BJ (cell line): ENCODE measurements at regions not wholly inside any gene's neighbourhood (a gene's known extent, or its start where the extent isn't known, plus 50 kb on each side); places are given as distances from the start of the nearest gene placed in this dataset.

ENCODE experiments used
- CTCF ChIA-PET: fragments of 350-600 bp; formaldehyde crosslinking; extraction: SDS; loops from one replicate; lab custom pipeline; 2021; ENCODE audit warnings: antibody characterized with exemption, inconsistent platforms; lab: Yijun Ruan, JAX
- POLR2A ChIA-PET: fragments of 300-600 bp; sonication (Branson Sonifier 250); formaldehyde crosslinking; extraction: SDS; loops from one replicate; lab custom pipeline; 2021; ENCODE audit warnings: antibody characterized with exemption; lab: Charles Lee
- DNase-seq: peaks from one replicate; pipeline ENCODE4 v3.0.0-alpha.2; 2011; ENCODE audit warnings: low read depth
- H3K27me3 ChIP-seq: 2 replicates; pipeline ENCODE4 v1.6.0; 2011; ENCODE audit warnings: low read length; ENCODE audit not compliant: control insufficient read depth, insufficient read depth
- H3K36me3 ChIP-seq: 2 replicates; pipeline ENCODE4 v1.5.1; 2011; ENCODE audit warnings: low read length; ENCODE audit not compliant: control insufficient read depth, insufficient read depth
- H3K4me3 ChIP-seq: 2 replicates; pipeline ENCODE4 v1.5.1; 2011; ENCODE audit warnings: low read depth, mild to moderate bottlenecking, control low read depth, low read length
- TF ChIP-seq, protein P1 (sequence below): IDR thresholded peaks from 2 replicates; pipeline ENCODE4 v1.5.1; 2011; ENCODE audit warnings: low read depth, mild to moderate bottlenecking, control low read depth, inconsistent platforms, low read length, moderate library complexity; ENCODE audit not compliant: insufficient read depth

DNA sequence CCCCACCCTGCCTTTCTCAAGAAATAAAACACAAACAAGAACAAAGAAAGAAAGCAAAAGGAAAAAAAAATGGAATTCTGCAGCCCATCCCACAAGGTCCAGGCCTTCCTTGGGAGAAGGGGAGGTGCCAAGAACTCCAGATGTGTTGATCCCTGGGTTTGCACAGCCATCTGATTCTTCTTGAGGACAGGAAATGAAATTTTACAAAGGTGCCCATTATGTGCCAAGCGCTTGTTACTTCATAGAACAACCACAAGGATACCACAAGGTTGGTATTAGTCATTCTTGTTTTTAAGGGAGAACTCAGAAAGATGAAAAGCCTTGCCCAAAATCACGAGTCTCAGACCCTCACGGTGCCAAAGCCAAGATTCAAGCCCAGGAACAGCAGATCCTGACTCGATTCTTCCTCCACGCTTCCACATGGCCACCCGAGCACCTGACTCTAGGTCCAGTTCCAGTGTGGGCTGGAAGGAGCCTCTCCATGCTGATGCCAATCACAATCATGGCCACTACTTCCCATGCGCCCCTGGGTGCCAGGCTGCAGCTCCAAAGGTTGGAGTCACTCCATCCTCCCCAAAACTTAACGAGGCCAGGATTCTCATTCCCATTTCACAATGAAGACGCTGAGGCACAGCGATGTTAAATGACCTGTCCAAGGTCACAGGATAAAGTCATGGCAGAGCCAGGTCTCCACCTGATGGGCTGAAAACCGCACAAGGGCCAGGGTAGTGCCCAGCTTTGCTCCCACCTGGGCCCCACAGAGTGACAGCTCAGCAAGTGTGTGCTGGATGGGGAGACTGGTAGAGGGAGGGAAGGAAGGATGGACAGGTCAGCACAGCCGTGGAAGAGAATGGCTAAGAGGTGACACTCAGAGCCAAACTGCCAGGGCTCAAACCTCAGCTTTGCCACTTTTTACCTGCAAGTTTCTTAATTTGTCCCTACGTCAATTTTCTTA is 66.7 kb upstream of the TOP1 start:
- Histone ChIP-seq H3K4me3 (no peak overlapping the region), H3K27me3 (no peaks in the 10 kb centered on the region; the same call in 1 of the 2 replicates), H3K36me3 (no peaks in the 10 kb centered on the region)
- no peak for DNase-seq
- ChIA-PET CTCF (interaction anchor here (0.7 to 5.9 kb wide), 35 partner anchors 9 to 1693 kb away, joined by 3 to 81 read pairs (median 4); partner anchors contain the start of gene LPIN3), POLR2A (no interaction called here)
- TF ChIP-seq, protein P1, sequence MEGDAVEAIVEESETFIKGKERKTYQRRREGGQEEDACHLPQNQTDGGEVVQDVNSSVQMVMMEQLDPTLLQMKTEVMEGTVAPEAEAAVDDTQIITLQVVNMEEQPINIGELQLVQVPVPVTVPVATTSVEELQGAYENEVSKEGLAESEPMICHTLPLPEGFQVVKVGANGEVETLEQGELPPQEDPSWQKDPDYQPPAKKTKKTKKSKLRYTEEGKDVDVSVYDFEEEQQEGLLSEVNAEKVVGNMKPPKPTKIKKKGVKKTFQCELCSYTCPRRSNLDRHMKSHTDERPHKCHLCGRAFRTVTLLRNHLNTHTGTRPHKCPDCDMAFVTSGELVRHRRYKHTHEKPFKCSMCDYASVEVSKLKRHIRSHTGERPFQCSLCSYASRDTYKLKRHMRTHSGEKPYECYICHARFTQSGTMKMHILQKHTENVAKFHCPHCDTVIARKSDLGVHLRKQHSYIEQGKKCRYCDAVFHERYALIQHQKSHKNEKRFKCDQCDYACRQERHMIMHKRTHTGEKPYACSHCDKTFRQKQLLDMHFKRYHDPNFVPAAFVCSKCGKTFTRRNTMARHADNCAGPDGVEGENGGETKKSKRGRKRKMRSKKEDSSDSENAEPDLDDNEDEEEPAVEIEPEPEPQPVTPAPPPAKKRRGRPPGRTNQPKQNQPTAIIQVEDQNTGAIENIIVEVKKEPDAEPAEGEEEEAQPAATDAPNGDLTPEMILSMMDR = no peak

DNA sequence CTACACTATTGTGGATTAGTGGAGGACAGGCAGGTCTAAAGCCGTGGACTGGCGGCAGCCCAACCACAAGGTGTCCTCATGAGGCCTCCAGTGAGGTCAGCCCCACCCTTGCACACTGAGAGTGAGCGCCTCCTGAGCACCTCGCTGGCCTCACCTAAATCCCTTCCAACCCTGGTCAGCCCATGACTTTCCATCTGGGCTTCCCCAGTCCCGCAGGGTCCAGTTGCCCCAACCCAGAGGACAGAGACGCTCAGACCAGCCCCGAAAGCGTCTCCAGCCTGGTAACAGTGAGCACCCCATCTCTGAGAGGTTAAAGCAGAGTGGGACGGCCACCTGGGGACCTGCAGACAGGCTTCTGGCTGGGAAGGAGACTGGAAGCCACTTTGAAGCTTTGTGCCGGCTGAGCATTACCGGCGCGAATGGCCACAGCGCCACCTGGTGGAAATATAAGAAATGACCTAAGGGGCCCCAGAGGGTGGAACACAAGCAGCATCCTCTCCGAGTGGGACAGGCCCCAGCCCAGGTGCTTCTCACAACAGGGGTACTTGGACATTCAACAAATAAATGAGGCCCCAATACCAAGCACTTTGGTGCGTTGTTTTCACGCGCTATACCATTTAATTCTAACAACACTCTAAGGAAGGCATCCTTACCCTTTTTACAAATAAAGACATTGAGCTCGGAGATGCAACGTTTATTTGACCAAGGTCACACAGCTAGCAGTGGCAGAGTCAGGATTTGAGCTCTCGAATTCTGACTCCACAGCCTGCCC is 65.7 kb upstream of the TOP1 start:
- TF ChIP-seq, protein P1 = peak; percentile 84

DNA sequence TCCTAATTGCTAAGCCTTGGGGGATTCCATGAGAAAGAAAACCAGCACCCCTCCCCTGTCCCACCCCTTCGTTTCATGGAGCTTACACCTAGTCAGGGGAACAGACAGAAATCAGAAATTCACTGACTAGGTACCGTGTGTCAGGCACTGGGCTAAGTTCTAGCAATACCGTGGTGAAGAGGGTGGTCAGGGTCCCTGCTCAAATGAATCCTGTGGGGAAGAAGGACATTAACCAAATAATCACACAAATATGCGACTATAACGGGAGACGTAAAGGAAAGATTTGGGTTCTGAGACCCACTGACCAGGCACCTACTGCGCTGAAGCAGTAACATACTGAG is 65.1 kb upstream of the TOP1 start:
- TF ChIP-seq, protein P1 = no peak
- Histone ChIP-seq H3K27me3 (no peaks in the 10 kb centered on the region; the same call in 1 of the 2 replicates), H3K4me3 (no peak overlapping the region), H3K36me3 (no peaks in the 10 kb centered on the region)
- POLR2A ChIA-PET = no interaction called here
- CTCF ChIA-PET = interaction anchor here (0.6 to 5.9 kb wide), 35 partner anchors 10 to 1694 kb away, joined by 3 to 81 read pairs (median 5); partner anchors contain the start of gene LPIN3
- DNase-seq = no peak

More for the DNA sequence above, 65.7 kb upstream of the TOP1 start:
- DNase-seq = no peak
- POLR2A ChIA-PET = no interaction called here
- no peaks in the 10 kb centered on the region; the same call in 1 of the 2 replicates for H3K27me3 ChIP-seq
- no peak overlapping the region for H3K4me3 ChIP-seq
- CTCF ChIA-PET = interaction anchor here (0.6 to 5.9 kb wide), 47 partner anchors 10 to 1694 kb away, joined by 3 to 81 read pairs (median 4); partner anchors contain the start of gene LPIN3
- no peaks in the 10 kb centered on the region for H3K36me3 ChIP-seq

DNA sequence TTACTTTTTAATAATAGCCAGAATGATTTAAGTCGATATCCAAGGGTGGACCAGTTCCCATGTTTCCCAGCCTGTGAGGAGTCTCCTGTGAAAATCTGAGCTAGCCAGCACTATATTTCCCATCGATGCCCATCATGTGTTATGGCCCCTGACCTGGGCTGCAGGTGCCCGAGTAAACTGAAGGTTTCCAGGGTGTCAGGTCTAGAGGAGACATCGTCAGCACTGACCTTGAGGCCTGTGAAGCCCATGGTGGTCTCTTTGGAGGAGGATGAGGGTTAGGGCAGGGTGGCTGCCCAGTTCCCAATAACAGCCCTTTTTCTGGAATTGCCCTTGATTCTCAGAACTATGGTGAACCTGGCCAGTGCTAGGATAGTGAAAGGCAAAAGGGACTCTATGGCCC is 63.0 kb upstream of the TOP1 start:
- ChIA-PET POLR2A (no interaction called here), CTCF (interaction anchor here (0.6 to 5.9 kb wide), 8 partner anchors 9 to 1929 kb away, joined by 3 to 81 read pairs (median 4); partner anchors contain the start of gene LPIN3)
- no peak for DNase-seq
- TF ChIP-seq, protein P1 = no peak
- H3K36me3 ChIP-seq = no peaks in the 10 kb centered on the region
- H3K4me3 ChIP-seq = no peak overlapping the region
- H3K27me3 ChIP-seq = no peaks in the 10 kb centered on the region; the same call in 1 of the 2 replicates

DNA sequence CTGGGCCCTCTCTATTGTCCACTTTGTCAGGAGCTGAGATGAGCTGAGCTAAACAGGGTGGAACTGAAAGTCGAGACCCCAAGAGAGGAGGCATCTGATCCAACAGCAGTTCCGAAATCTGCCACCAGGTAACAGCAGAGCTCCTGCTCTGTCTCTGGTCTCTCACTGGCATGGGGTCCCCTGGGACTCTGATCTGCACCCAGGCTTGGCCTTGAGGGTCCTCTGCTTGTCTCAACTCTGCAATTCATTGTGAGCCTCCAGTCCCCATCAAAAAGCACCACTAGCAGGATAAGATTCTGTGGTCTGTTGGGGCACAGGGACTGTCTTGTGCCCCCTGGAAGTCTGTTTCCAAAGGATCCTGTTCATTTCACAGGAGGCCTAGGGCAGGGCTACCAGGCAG is 62.5 kb upstream of the TOP1 start:
- TF ChIP-seq, protein P1 = peak; percentile 39; the same call in 1 of the 2 replicates
- Histone ChIP-seq H3K4me3 (no peak overlapping the region), H3K27me3 (no peaks in the 10 kb centered on the region; the same call in 1 of the 2 replicates), H3K36me3 (no peaks in the 10 kb centered on the region)
- DNase-seq = no peak
- ChIA-PET POLR2A (no interaction called here), CTCF (interaction anchor here (0.5 to 5.9 kb wide), 9 partner anchors 10 to 1068 kb away, joined by 3 to 81 read pairs (median 4); partner anchors contain the start of gene LPIN3)
